CD4-positive, alpha-beta T cell (primary cell): ENCODE measurements at regions not wholly inside any gene's neighbourhood (a gene's known extent, or its start where the extent isn't known, plus 50 kb on each side); places are given as distances from the start of the nearest gene placed in this dataset.

Source experiments
- ATAC-seq: fragments of 200-7000 bp; cut with Tn5 transposase; one replicate; pipeline ENCODE4 v1.10.0; 2022; ENCODE audit warnings: mild to moderate bottlenecking; ENCODE audit not compliant: poor library complexity
- CTCF ChIA-PET: fragments of 350-600 bp; sonication (Branson Sonifier 250); formaldehyde crosslinking; loops from one replicate; lab custom pipeline; 2021; ENCODE audit warnings: antibody characterized with exemption, inconsistent platforms; lab: Charles Lee
- POLR2A ChIA-PET: fragments of 350-600 bp; sonication (Branson Sonifier 250); formaldehyde crosslinking; loops from one replicate; lab custom pipeline; 2021; ENCODE audit warnings: antibody characterized with exemption, inconsistent platforms; lab: Charles Lee
- DNase-seq, 14 experiments: peaks; one replicate each; pipeline ENCODE4 v3.0.0-alpha.2; 2013 to 2020; ENCODE audit warnings: mixed read lengths in 2 of 14
- H3K27ac ChIP-seq, 2 donors: one replicate each; pipeline versions ENCODE4 v1.5.1 to v1.7.0; 2013; ENCODE audit warnings: low read length in 2 of 2, low read depth in 1 of 2, mild to moderate bottlenecking in 1 of 2
- H3K27me3 ChIP-seq, 2 experiments: 1 replicate in 1 of 2; 2 replicates in 1 of 2; pipeline versions ENCODE4 v1.6.1 to v1.7.0; 2013; ENCODE audit warnings: low read length in 2 of 2, control low read depth in 1 of 2, mild to moderate bottlenecking in 1 of 2, moderate library complexity in 1 of 2; ENCODE audit not compliant: insufficient read depth in 2 of 2, control insufficient read depth in 1 of 2
- H3K36me3 ChIP-seq: one replicate; pipeline ENCODE4 v1.6.1; 2013; ENCODE audit warnings: low read length, control low read depth; ENCODE audit not compliant: insufficient read depth
- H3K4me1 ChIP-seq: one replicate; pipeline ENCODE4 v1.6.1; 2013; ENCODE audit warnings: low read length, control low read depth; ENCODE audit not compliant: insufficient read depth
- H3K4me3 ChIP-seq: one replicate; pipeline ENCODE4 v1.5.1; 2013; ENCODE audit warnings: mild to moderate bottlenecking, low read length, moderate library complexity
- H3K9me3 ChIP-seq, 2 experiments: 1 replicate in 1 of 2; 2 replicates in 1 of 2; pipeline versions ENCODE4 v1.6.1 to v1.7.0; 2013; ENCODE audit warnings: low read length in 2 of 2, mild to moderate bottlenecking in 2 of 2, control low read depth in 1 of 2, moderate library complexity in 1 of 2; ENCODE audit not compliant: control insufficient read depth in 1 of 2, insufficient read depth in 1 of 2
- H3K27ac Mint-ChIP-seq: one replicate; pipeline ENCODE4 v1.8.0; 2020; ENCODE audit warnings: mixed read lengths
- H3K27me3 Mint-ChIP-seq: one replicate; pipeline ENCODE4 v1.8.0; 2021; ENCODE audit warnings: mixed read lengths
- H3K36me3 Mint-ChIP-seq: one replicate; pipeline ENCODE4 v1.8.0; 2021; ENCODE audit warnings: low read depth, mixed read lengths
- H3K4me1 Mint-ChIP-seq: one replicate; pipeline ENCODE4 v1.8.0; 2021; ENCODE audit warnings: low read depth, mixed read lengths
- H3K4me3 Mint-ChIP-seq: one replicate; pipeline ENCODE4 v1.8.0; 2020; ENCODE audit warnings: mild to moderate bottlenecking, mixed read lengths
- H3K9me3 Mint-ChIP-seq: one replicate; pipeline ENCODE4 v1.8.0; 2020; ENCODE audit warnings: mixed read lengths
- intact Hi-C, 2 experiments: fragments of 100-400 bp; cut with DNase I in 1 of 2; cut with micrococcal nuclease in 1 of 2; formaldehyde crosslinking; loops; one replicate each; pipeline versions ENCODE4 v1.15.1 to v1.9.0; 2023 to 2025; cut with DNase I, micrococcal nuclease
- TF ChIP-seq, protein P1 (sequence below): fragments of 200-600 bp; IDR thresholded peaks from one replicate; pipeline ENCODE4 v1.8.0; 2022; ENCODE audit warnings: antibody characterized with exemption, mild to moderate bottlenecking

DNA sequence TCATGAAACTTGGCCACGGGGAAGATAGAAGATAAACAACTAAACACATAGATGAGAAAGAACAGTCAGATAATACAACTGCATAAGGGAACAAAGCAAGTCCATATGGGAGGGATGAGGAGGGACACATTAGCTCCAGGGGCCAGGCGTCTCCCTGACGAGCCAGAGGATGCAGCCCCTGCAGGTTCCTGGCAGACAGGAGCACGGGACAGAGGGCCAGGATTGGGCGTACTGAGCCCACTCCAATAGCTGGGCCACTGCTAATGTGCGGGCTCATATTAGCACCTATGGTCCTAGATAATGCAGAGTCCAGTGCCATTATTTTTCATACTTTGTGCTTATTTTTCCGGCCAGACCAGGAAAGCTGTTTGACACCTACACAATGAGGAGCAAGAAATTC is 182.9 kb downstream of the ANKRD60 start:
- ATAC-seq (no peak), DNase-seq (no peak)
- no peaks in the 10 kb centered on the region for H3K9me3 Mint-ChIP-seq
- Histone ChIP-seq H3K36me3 (no peaks in the 10 kb centered on the region), H3K4me1 (no peaks in the 10 kb centered on the region), H3K4me3 (no peak overlapping the region), H3K27me3 (peaks cover 0 to 2% of the 10 kb centered on the region in 2 experiments), H3K9me3 (peaks cover 0 to 3% of the 10 kb centered on the region in 2 experiments), H3K27ac (no peak overlapping the region)
- no peaks in the 10 kb centered on the region for H3K4me1 Mint-ChIP-seq
- no peak overlapping the region for H3K4me3 Mint-ChIP-seq
- TF ChIP-seq, protein P1, sequence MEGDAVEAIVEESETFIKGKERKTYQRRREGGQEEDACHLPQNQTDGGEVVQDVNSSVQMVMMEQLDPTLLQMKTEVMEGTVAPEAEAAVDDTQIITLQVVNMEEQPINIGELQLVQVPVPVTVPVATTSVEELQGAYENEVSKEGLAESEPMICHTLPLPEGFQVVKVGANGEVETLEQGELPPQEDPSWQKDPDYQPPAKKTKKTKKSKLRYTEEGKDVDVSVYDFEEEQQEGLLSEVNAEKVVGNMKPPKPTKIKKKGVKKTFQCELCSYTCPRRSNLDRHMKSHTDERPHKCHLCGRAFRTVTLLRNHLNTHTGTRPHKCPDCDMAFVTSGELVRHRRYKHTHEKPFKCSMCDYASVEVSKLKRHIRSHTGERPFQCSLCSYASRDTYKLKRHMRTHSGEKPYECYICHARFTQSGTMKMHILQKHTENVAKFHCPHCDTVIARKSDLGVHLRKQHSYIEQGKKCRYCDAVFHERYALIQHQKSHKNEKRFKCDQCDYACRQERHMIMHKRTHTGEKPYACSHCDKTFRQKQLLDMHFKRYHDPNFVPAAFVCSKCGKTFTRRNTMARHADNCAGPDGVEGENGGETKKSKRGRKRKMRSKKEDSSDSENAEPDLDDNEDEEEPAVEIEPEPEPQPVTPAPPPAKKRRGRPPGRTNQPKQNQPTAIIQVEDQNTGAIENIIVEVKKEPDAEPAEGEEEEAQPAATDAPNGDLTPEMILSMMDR = no peak
- no peaks in the 10 kb centered on the region for H3K36me3 Mint-ChIP-seq
- ChIA-PET POLR2A (no interaction called here), CTCF (no interaction called here)
- intact Hi-C loops = no loop called here
- H3K27ac Mint-ChIP-seq = no peak overlapping the region
- H3K27me3 Mint-ChIP-seq = peaks cover 18% of the 10 kb centered on the region

DNA sequence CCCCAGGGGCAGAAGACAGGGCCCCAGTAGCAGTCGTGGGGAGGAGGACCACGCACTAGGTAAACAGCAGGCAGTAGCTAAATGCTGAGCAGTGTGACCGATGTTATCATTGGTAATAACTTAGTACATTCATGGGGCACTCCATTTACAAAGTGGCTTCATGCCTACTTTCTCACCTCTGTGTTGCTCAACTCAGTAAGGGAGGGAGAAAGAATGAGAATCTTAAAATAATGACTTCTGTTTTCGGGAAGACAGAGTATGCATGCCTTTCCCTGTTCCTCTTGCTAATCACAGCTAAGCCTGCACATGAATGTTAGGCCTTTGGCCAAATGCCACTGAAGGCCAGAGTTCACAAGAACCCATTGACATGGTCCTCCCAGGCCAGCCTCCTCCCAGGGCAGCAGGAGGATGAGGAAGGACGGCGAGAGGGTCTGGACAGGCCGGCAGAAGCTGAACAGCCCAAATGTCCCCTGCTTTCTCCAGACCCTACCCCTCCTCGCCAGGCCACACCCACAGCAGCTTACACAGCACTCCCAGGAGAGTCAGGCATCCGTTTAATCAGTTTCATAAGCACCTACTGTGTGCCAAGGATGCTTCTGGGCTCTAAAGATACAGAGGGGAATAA is 183.4 kb downstream of the ANKRD60 start:
- Histone ChIP-seq H3K36me3 (no peaks in the 10 kb centered on the region), H3K4me3 (no peak overlapping the region), H3K27ac (no peak overlapping the region), H3K9me3 (peaks cover 0 to 3% of the 10 kb centered on the region in 2 experiments), H3K27me3 (peaks cover 0 to 2% of the 10 kb centered on the region in 2 experiments), H3K4me1 (no peaks in the 10 kb centered on the region)
- ATAC-seq (no peak), DNase-seq (no peak)
- Mint-ChIP-seq H3K27ac (no peak overlapping the region), H3K4me1 (no peaks in the 10 kb centered on the region), H3K9me3 (no peaks in the 10 kb centered on the region), H3K27me3 (peaks cover 13% of the 10 kb centered on the region), H3K36me3 (no peaks in the 10 kb centered on the region), H3K4me3 (no peak overlapping the region)
- CTCF ChIA-PET = no interaction called here
- TF ChIP-seq, protein P1 = no peak
- intact Hi-C loops = no loop called here
- POLR2A ChIA-PET = no interaction called here

DNA sequence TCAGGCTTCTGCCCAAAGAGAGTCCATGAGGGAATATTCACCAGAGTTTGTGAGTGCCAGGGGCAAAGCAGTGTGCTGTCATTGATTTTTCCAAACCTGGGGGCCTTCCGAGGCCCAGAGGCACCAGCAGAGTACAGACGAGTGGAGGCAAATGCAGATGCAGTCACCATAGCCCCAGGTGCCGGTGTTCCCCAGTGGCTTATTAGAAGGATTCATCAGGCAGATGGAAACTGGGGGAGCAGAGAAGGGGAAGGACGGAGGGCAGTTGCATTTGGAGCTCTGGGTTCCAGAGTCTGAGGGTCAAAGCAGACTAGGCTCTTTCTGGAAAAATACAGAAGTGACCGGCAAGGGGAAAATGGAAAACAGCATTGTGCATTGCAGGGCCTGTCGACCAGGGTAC is 184.2 kb downstream of the ANKRD60 start:
- Histone ChIP-seq H3K36me3 (no peaks in the 10 kb centered on the region), H3K27me3 (peaks cover 0 to 2% of the 10 kb centered on the region in 2 experiments), H3K4me3 (no peak overlapping the region), H3K4me1 (no peaks in the 10 kb centered on the region), H3K27ac (no peak overlapping the region), H3K9me3 (peaks cover 0 to 3% of the 10 kb centered on the region in 2 experiments)
- ChIA-PET CTCF (no interaction called here), POLR2A (no interaction called here)
- DNase-seq = no peak
- peaks cover 12% of the 10 kb centered on the region for H3K27me3 Mint-ChIP-seq
- H3K36me3 Mint-ChIP-seq = no peaks in the 10 kb centered on the region
- H3K4me3 Mint-ChIP-seq = no peak overlapping the region
- H3K4me1 Mint-ChIP-seq = no peaks in the 10 kb centered on the region
- no peaks in the 10 kb centered on the region for H3K9me3 Mint-ChIP-seq
- TF ChIP-seq, protein P1 = no peak
- H3K27ac Mint-ChIP-seq = no peak overlapping the region
- intact Hi-C loops = no loop called here
- no peak for ATAC-seq
